Left ventricle myocardium inferior (tissue), 1 donor: ENCODE measurements at regions not wholly inside any gene's neighbourhood (a gene's known extent, or its start where the extent isn't known, plus 50 kb on each side); places are given as distances from the start of the nearest gene placed in this dataset.

Experiments
- DNase-seq: peaks from one replicate; pipeline ENCODE4 v3.0.0-alpha.2; 2020
- H3K27ac ChIP-seq: fragments of 200-600 bp; replicated peaks from 2 replicates; pipeline ENCODE4 v1.8.0; 2021
- H3K27me3 ChIP-seq: fragments of 200-600 bp; 2 replicates; pipeline ENCODE4 v1.8.0; 2021; ENCODE audit warnings: low read depth
- H3K36me3 ChIP-seq: fragments of 200-600 bp; 2 replicates; pipeline ENCODE4 v1.8.0; 2021
- H3K4me1 ChIP-seq: fragments of 200-600 bp; 2 replicates; pipeline ENCODE4 v1.8.0; 2021
- H3K4me3 ChIP-seq: fragments of 200-600 bp; 2 replicates; pipeline ENCODE4 v1.8.0; 2021; ENCODE audit warnings: mild to moderate bottlenecking, moderate library complexity
- H3K9me3 ChIP-seq: fragments of 200-600 bp; replicated peaks from 2 replicates; pipeline ENCODE4 v1.8.0; 2021
- intact Hi-C: fragments of 100-400 bp; cut with micrococcal nuclease; formaldehyde crosslinking; loops from one replicate; pipeline ENCODE4 v1.11.0; 2022
- TF ChIP-seq, protein P1 (sequence below): fragments of 200-600 bp; IDR thresholded peaks from 2 replicates; pipeline ENCODE4 v1.8.0; 2021; ENCODE audit warnings: antibody characterized with exemption, mild to moderate bottlenecking, borderline replicate concordance
- donor health status: DM: no; HTN: yes; CAD: no; lungs with severe emphysema.

DNA sequence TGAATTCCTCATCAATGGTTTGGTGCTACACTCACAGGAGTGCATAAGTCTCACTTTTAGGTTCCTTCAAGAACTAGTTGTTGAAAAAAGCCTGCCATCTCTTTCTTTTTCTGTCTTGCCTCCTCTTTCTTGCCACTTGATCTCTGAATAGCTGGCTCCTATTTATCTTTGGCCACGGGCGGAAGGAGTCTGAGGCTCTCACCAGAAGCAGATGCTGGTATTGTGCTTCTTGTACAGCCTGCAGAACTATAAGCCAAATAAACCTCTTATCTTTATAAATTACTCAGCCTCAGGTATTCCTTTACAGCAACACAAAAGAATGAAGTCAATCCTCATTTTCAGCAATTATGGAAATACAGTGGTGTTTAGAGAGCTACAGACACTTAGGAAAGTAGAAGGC is 247.1 kb upstream of the PRR16 start:
- Histone ChIP-seq H3K27ac (no peak overlapping the region), H3K27me3 (no peaks in the 10 kb centered on the region), H3K4me3 (no peak overlapping the region), H3K9me3 (no peaks in the 10 kb centered on the region), H3K4me1 (no peaks in the 10 kb centered on the region), H3K36me3 (no peaks in the 10 kb centered on the region)
- DNase-seq = no peak
- TF ChIP-seq, protein P1, sequence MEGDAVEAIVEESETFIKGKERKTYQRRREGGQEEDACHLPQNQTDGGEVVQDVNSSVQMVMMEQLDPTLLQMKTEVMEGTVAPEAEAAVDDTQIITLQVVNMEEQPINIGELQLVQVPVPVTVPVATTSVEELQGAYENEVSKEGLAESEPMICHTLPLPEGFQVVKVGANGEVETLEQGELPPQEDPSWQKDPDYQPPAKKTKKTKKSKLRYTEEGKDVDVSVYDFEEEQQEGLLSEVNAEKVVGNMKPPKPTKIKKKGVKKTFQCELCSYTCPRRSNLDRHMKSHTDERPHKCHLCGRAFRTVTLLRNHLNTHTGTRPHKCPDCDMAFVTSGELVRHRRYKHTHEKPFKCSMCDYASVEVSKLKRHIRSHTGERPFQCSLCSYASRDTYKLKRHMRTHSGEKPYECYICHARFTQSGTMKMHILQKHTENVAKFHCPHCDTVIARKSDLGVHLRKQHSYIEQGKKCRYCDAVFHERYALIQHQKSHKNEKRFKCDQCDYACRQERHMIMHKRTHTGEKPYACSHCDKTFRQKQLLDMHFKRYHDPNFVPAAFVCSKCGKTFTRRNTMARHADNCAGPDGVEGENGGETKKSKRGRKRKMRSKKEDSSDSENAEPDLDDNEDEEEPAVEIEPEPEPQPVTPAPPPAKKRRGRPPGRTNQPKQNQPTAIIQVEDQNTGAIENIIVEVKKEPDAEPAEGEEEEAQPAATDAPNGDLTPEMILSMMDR = no peak
- intact Hi-C loops = no loop called here

DNA sequence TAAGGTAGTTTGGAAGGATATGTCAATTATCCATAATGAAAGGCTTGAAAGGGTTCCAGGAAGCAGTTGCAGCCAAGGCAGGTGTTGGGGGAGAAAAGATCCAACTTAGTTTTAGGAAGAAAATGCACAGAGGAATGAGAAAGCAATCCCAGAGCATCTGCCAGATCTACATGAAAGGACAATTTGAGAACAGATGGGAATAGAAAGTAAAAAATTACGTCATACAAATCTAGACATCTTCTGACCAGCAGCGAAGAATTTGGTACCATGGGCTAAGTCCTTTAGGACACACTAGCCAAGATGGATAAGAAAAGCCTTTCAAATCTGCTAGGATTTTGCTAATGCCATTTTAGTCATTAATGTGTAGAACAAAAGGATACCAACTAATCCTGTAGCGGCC is 244.1 kb upstream of the PRR16 start:
- Histone ChIP-seq H3K4me1 (no peaks in the 10 kb centered on the region), H3K27ac (no peak overlapping the region), H3K9me3 (no peaks in the 10 kb centered on the region), H3K36me3 (no peaks in the 10 kb centered on the region), H3K4me3 (no peak overlapping the region), H3K27me3 (no peaks in the 10 kb centered on the region)
- TF ChIP-seq, protein P1 = no peak
- intact Hi-C loops = no loop called here
- DNase-seq = no peak

DNA sequence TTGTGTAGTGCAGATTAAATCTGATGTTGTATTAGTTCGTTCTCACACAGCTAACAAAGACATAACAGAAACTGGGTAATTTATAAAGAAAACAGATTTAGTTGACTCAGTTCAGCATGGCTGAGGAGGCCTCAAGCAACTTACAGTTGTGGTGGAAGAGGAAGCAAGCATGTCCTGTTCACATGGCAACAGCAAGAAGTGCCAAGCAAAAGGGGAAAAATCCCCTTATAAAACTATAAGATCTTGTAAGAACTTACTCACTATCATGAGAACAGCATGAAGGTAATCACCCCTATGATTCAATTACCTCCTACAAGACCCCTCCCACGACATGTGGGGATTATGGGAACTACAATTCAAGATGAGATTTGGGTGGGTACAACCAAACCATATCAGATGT is 238.6 kb upstream of the PRR16 start:
- intact Hi-C loops = no loop called here
- TF ChIP-seq, protein P1 = no peak
- H3K9me3 ChIP-seq = no peaks in the 10 kb centered on the region

DNA sequence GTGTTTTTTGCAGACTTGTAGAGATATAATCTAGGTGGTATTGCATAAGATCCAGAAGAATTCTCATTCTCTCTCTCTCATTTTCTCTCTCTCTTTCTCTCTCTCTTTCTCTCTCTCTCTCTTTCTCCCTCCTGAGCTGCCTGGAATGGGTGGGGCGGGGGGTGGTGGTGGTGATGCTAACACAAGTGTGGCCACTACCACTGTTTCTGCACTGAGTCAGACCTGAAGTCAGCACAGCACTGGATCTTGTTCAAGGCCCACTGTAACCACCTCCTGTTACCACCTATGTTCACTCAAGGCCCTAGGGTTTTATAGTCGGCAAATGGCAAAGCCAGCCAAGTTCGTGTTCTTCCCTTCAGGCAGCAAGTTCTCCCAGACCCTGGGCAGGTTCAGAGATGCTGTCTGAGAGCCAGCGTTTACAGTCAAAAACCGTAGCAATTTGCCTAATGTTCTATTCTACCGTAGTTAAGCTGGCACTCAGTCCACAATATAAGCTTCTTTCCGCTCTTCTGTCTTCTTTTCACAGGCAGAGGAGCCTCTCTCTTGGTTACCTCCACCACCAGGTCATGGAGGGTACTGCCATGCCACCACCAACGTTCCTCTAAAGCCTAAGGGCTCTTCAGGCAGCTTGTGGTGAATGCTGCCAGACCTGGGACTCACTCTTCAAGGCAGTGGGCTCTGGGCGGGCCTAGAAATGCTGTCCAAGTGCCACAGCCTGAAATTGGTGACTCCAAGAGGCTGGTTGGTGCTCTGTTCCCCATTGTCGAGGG is 235.7 kb upstream of the PRR16 start:
- Histone ChIP-seq H3K4me1 (no peaks in the 10 kb centered on the region), H3K4me3 (no peak overlapping the region), H3K27me3 (no peaks in the 10 kb centered on the region), H3K27ac (no peak overlapping the region), H3K9me3 (peaks cover 7% of the 10 kb centered on the region), H3K36me3 (no peaks in the 10 kb centered on the region)
- DNase-seq = no peak
- TF ChIP-seq, protein P1 = no peak
- intact Hi-C loops = no loop called here

More for the DNA sequence above, 238.6 kb upstream of the PRR16 start:
- Histone ChIP-seq H3K27me3 (no peaks in the 10 kb centered on the region), H3K4me1 (no peaks in the 10 kb centered on the region), H3K4me3 (no peak overlapping the region), H3K27ac (no peak overlapping the region), H3K36me3 (no peaks in the 10 kb centered on the region)
- DNase-seq = no peak

DNA sequence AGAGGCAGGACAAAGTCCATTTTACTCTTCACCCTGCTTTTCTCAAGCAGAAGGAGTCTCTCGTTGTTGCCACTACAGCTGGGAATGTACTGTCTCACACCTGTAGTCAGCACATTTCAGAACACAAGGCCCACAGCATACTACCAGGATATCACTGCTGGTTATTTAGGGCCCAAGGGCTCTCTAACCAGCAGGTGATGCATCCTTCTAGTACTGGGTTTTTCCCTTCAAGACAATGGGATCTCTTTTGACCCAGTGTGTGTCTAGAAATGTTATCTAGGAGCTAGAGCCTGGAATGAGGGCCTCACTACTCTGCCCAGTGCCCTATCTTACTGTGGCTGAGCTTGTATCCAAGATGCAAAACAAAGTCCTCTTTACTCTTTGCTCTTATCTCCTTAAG is 235.1 kb upstream of the PRR16 start:
- no peak overlapping the region for H3K4me3 ChIP-seq
- DNase-seq = no peak
- H3K4me1 ChIP-seq = no peaks in the 10 kb centered on the region
- no peaks in the 10 kb centered on the region for H3K27me3 ChIP-seq
- H3K27ac ChIP-seq = no peak overlapping the region
- peaks cover 7% of the 10 kb centered on the region for H3K9me3 ChIP-seq
- no peaks in the 10 kb centered on the region for H3K36me3 ChIP-seq
- TF ChIP-seq, protein P1 = no peak
- intact Hi-C loops = no loop called here
